ENCODE measurements at regions not wholly inside any gene's neighbourhood (a gene's known extent, or its start where the extent isn't known, plus 50 kb on each side); places are given as distances from the start of the nearest gene placed in this dataset.
A peak's percentile ranks its signal among the peaks of the same experiment; 100 is the strongest.

DNA sequence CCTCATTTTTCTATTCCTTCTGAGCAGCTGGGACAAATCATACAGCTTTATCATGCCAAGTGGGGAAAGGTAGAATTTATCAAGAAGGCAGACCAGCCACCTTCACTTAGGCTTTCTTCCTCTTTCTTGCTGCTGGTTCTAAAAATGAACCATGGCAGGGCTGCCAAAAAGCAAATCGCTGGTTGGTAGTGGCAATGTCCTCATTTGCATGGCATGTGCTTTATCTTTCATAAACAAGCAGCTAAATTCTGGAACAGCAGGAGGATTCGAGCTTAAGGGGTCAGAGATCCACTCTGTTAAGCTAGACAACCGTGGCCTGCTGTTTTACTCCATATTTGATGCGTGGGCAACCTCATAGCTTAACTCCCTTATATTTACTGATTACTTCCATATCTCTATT lies 91.3 kb downstream of the RPE65 start:
- peak overlapping the region in 6 of 8 donors; percentile 35 to 78 (median 64) for H3K4me3 Mint-ChIP-seq
- ATAC-seq (ENCODE audit: low read depth in 2 of 2) (peak; percentile 73 to 83), DNase-seq (peak; percentile 11)
- H3K27me3 Mint-ChIP-seq = peaks cover 5 to 7% (median 5%) of the 10 kb centered on the region in 3 donors
- peak overlapping the region in 5 of 6 donors; percentile 50 to 87 (median 79) for H3K27ac Mint-ChIP-seq
- H3K36me3 Mint-ChIP-seq = peaks cover 0 to 4% of the 10 kb centered on the region in 2 donors
- peaks cover 2 to 8% (median 5%) of the 10 kb centered on the region in 7 donors for H3K9me3 Mint-ChIP-seq
- H3K4me1 Mint-ChIP-seq = peaks cover 16 to 24% (median 22%) of the 10 kb centered on the region in 3 donors

DNA sequence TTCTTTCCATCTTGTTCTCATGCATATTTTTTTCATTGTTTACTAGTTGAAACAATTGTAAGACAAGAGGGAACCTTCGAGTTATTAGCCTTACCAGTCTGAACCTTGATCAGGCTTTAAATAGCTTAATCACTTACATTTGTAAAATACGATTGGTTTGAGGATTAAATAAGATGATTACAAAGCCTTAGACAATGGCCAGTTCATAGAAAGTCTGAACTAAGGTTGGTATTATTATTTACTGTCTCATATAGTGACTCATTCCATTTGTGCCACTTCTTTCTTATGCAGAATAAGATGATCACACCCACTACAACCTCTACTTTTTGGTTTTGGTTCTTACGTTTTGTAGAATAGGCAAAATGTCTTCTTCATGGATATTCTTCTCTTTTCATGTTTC lies 94.1 kb downstream of the RPE65 start:
- no peak for ATAC-seq (ENCODE audit: low read depth in 2 of 2)
- Mint-ChIP-seq H3K36me3 (no peaks in the 10 kb centered on the region), H3K4me3 (no peak overlapping the region), H3K9me3 (peaks cover 0 to 22% (median 9%) of the 10 kb centered on the region in 7 donors), H3K27me3 (no peaks in the 10 kb centered on the region), H3K27ac (no peak overlapping the region), H3K4me1 (peaks cover 19 to 35% (median 30%) of the 10 kb centered on the region in 3 donors)
- no peak for DNase-seq

DNA sequence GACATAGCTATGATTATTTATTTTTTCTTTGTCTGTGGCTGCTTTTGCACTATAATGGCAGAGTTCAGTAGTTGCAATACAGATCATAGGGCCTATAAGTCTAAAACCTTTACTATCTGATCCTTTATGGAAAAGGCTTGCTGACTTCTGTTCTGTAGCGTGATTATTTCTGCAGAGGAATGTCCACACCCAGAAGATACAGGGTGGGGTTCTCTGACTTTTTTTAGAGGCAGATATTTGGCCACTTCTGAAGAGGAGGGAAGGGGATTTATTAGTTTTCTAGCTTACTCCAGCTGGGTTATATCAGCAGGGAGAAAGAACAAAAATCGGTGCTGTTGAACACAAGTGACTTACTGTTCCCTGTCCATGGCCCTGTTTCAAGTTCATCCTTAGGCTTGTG lies 97.6 kb downstream of the RPE65 start:
- ATAC-seq (ENCODE audit: low read depth in 2 of 2) (no peak), DNase-seq (no peak)
- H3K9me3 Mint-ChIP-seq = peaks cover 0 to 32% (median 12%) of the 10 kb centered on the region in 7 donors
- H3K4me1 Mint-ChIP-seq = peaks cover 4 to 28% (median 11%) of the 10 kb centered on the region in 3 donors
- H3K4me3 Mint-ChIP-seq = no peak overlapping the region
- H3K36me3 Mint-ChIP-seq = peaks cover 6 to 10% of the 10 kb centered on the region in 2 donors
- H3K27me3 Mint-ChIP-seq = no peaks in the 10 kb centered on the region
- peak overlapping the region in 1 of 6 donors; percentile 14 for H3K27ac Mint-ChIP-seq

DNA sequence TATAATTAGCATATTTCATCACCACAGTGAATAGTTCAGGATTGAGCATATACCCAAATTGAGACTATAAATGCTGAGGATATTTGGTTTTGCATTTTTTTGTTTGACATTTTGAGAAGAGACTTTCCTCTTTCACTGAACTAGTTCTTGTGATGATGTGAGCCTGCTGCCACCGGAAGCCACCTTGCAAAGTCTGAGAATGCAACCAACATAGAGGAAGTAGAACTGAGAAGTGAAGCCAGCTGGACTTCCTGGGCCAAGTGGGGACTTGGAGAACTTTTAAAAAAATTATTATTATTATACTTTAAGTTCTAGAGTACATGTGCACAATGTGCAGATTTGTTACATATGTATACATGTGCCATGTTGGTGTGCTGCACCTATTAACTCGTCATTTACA lies 102.3 kb downstream of the RPE65 start:
- Mint-ChIP-seq H3K4me3 (peak overlapping the region in 6 of 8 donors; percentile 6 to 72 (median 51)), H3K36me3 (peaks cover 6 to 10% of the 10 kb centered on the region in 2 donors), H3K4me1 (peaks cover 0 to 34% (median 8%) of the 10 kb centered on the region in 3 donors), H3K9me3 (peaks cover 0 to 15% (median 2%) of the 10 kb centered on the region in 7 donors), H3K27ac (peak overlapping the region; percentile 36 to 94 (median 75)), H3K27me3 (no peaks in the 10 kb centered on the region)
- ATAC-seq (ENCODE audit: low read depth in 2 of 2) (peak; percentile 99 to 100), DNase-seq (peak; percentile 62)

DNA sequence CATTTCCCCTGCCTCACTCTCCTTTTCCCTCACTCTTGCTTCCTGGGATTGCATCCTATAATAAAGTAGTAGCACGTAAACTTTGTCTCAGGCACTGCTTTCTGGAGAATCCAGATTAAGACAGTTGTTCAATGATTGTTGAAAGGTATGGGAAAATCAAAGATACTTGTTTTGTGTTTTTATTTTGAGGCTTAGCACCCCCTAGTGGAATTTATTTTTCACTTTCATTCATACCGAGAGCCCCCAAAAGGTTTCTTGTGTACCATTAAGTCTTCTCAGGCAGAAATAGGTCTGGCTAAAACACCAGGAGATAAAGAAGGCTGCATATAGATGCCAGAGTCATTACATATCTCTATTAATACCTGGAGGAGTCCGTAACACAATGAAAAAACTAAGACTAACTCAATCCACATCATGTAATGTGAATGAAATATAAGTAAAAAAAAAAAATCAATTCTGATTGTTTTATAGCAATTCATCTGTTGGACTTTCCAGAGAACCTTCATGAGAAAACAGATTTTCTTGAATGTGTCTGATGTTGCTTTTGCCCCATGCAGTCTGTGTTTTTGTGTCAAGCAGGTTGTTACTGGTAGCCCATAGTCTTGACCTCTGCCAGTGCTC lies 103.5 kb downstream of the RPE65 start:
- Mint-ChIP-seq H3K4me3 (no peak overlapping the region), H3K4me1 (peaks cover 0 to 34% (median 6%) of the 10 kb centered on the region in 3 donors), H3K36me3 (peaks cover 6 to 10% of the 10 kb centered on the region in 2 donors), H3K27me3 (no peaks in the 10 kb centered on the region), H3K27ac (peak overlapping the region in 3 of 6 donors; percentile 11 to 66 (median 47)), H3K9me3 (peaks cover 0 to 15% (median 2%) of the 10 kb centered on the region in 7 donors)
- no peak for ATAC-seq (ENCODE audit: low read depth in 2 of 2)
- DNase-seq = no peak

DNA sequence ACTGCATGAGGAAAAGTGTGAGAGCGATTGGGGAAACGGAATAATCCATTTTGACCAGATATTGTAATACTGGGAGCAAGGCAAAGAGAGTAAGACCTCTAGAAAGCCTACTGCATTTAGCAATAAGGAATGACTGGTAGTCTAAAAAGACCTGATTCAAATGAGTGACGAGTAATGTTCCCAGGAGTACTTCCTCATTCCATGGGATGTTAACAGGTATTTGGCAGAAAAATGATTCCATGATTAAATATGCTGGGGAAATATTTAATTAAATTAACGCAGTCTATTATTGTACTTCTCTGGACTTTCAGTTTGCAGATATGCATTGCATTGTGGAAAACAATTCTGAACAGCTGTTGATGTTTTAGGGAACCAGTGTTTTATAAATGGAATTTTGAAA lies 105.5 kb downstream of the RPE65 start:
- ATAC-seq (ENCODE audit: low read depth in 2 of 2) = no peak
- no peak overlapping the region for H3K4me3 Mint-ChIP-seq
- no peak overlapping the region for H3K27ac Mint-ChIP-seq
- peaks cover 3 to 11% of the 10 kb centered on the region in 2 donors for H3K36me3 Mint-ChIP-seq
- no peak for DNase-seq
- peaks cover 0 to 11% (median 2%) of the 10 kb centered on the region in 7 donors for H3K9me3 Mint-ChIP-seq
- peaks cover 0 to 20% (median 9%) of the 10 kb centered on the region in 3 donors for H3K27me3 Mint-ChIP-seq
- H3K4me1 Mint-ChIP-seq = peaks cover 0 to 29% (median 6%) of the 10 kb centered on the region in 3 donors

DNA sequence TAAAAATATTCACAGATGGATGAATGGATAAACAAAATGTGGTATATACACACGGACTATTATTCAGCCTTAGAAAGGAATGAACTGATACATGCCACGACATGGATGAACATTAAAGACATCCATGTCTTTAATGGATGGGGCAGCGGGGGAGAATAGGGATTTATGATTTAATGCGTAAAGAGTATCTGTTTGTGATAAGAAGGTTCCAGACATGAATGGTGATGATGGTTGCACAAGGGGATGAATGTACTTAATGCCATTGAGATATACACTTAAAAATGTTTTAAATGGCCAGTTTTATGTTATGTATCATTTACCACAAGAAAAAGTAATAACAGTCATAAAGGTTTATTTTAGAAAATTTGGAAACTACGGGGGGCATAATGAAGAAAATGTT lies 108.6 kb upstream of the WLS start:
- Mint-ChIP-seq H3K36me3 (peaks cover 0 to 3% of the 10 kb centered on the region in 2 donors), H3K27me3 (peaks cover 0 to 20% (median 18%) of the 10 kb centered on the region in 3 donors), H3K4me1 (peaks cover 0 to 6% (median 3%) of the 10 kb centered on the region in 3 donors), H3K9me3 (peaks cover 0 to 1% (median 0%) of the 10 kb centered on the region in 7 donors), H3K27ac (no peak overlapping the region), H3K4me3 (no peak overlapping the region)
- DNase-seq (no peak), ATAC-seq (ENCODE audit: low read depth in 2 of 2) (no peak)

DNA sequence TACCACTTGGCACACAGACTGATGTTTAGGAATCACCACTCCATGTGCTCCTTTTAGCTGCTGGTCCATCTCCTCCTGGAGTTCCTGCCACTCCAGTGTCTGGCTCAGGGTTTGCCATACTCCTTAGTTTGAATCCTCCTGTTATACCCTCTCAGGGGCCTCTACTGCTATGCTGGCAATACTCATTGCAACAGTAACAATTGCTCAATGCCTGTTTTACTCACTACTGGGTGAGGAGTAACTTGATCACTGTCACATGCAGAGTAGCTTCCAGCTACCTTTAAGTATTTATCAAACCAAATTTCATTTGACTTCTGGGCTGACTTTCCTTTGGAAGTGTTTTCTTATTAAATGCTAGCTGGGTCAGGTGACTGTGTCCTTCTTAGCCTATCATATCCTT lies 107.2 kb upstream of the WLS start:
- ATAC-seq (ENCODE audit: low read depth in 2 of 2) (no peak), DNase-seq (no peak)
- Mint-ChIP-seq H3K27ac (no peak overlapping the region), H3K4me1 (peaks cover 0 to 6% (median 2%) of the 10 kb centered on the region in 3 donors), H3K9me3 (peaks cover 0 to 4% (median 0%) of the 10 kb centered on the region in 7 donors), H3K27me3 (peaks cover 0 to 20% (median 19%) of the 10 kb centered on the region in 3 donors), H3K36me3 (peaks cover 0 to 3% of the 10 kb centered on the region in 2 donors), H3K4me3 (no peak overlapping the region)

DNA sequence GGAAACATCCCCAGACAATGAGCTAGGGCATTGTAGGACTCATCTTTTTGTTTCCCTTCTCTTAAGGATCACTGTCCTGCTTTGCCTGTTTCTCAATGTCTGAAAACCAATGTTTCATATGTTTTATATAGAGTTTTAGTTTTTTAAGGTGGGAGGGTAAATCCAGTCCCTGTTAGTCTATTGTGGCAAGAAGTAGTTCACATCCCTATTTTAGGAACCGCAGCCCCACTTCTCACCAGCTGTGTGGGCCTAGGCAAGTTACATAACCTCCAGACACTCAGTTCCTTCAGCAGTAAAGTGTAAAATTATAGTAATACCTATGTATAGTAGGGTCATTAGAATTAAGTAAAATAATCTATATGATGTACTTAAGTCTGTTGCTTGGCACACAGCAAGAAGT lies 105.8 kb upstream of the WLS start:
- H3K9me3 Mint-ChIP-seq = peaks cover 0 to 5% (median 2%) of the 10 kb centered on the region in 7 donors
- no peak overlapping the region for H3K27ac Mint-ChIP-seq
- H3K4me1 Mint-ChIP-seq = peaks cover 0 to 6% (median 0%) of the 10 kb centered on the region in 3 donors
- H3K27me3 Mint-ChIP-seq = peaks cover 3 to 27% (median 27%) of the 10 kb centered on the region in 3 donors
- ATAC-seq (ENCODE audit: low read depth in 2 of 2) (no peak), DNase-seq (no peak)
- no peak overlapping the region for H3K4me3 Mint-ChIP-seq
- peaks cover 0 to 3% of the 10 kb centered on the region in 2 donors for H3K36me3 Mint-ChIP-seq

DNA sequence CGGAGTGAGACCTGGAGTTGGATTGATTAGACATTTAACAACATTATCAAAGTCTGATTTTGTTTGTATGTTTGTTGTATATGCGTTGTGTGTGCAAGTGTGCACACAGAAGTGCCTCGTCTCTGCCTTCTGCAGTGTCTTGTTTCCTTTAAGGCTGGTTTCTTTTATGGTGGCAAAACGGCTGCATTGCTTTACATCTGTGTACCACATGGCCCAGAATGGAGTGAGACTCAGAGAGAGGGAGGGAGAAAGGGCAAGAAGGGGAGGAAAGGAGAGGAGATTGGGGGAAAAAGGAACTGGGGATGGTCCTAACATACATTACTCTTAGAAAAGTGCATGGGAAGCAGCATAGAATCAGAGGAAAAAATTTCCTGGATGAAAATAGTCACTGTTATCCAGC lies 99.7 kb upstream of the WLS start:
- H3K36me3 Mint-ChIP-seq = no peaks in the 10 kb centered on the region
- ATAC-seq (ENCODE audit: low read depth in 2 of 2) (no peak), DNase-seq (no peak)
- H3K4me1 Mint-ChIP-seq = no peaks in the 10 kb centered on the region
- H3K27ac Mint-ChIP-seq = no peak overlapping the region
- H3K27me3 Mint-ChIP-seq = peaks cover 8 to 37% (median 8%) of the 10 kb centered on the region in 3 donors
- no peak overlapping the region for H3K4me3 Mint-ChIP-seq
- peaks cover 0 to 7% (median 4%) of the 10 kb centered on the region in 7 donors for H3K9me3 Mint-ChIP-seq

DNA sequence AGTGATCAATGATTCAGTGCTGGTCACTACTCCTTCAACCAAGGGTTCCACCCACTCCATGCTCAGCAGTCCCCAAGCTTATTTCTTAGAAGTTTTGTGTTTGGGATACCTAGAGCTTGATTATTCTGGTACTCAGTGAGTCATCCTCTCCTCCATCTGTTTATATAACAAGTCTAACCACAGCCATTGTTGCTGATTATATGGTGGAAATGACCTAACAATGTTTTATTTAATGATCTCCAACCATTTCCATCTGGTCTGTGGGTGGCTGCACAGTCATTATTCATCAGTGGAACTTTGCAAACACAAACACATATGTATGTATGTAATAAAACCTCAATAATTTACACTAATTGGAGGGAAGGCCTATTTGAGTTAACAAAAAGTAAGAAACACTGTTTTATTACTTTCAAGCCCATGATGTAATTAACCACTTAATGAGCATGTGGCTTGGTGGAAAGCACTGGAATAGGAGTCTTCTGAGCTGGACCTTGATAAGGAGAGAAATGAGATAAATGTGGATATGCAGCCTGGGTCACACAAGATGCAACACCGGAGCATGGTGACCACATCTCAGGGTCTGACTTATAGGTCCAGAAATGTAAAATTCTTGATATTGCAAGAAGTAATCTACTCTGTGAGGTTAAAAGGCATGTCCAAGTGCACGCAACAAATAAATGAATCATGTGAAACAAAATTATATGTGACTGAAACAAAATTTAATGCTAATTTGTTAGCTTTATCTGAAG lies 99.0 kb upstream of the WLS start:
- no peak overlapping the region for H3K27ac Mint-ChIP-seq
- H3K4me3 Mint-ChIP-seq = no peak overlapping the region
- ATAC-seq (ENCODE audit: low read depth in 2 of 2) (no peak), DNase-seq (no peak)
- H3K9me3 Mint-ChIP-seq = peaks cover 0 to 7% (median 4%) of the 10 kb centered on the region in 7 donors
- H3K27me3 Mint-ChIP-seq = peaks cover 8 to 31% (median 8%) of the 10 kb centered on the region in 3 donors
- no peaks in the 10 kb centered on the region for H3K36me3 Mint-ChIP-seq
- no peaks in the 10 kb centered on the region for H3K4me1 Mint-ChIP-seq

DNA sequence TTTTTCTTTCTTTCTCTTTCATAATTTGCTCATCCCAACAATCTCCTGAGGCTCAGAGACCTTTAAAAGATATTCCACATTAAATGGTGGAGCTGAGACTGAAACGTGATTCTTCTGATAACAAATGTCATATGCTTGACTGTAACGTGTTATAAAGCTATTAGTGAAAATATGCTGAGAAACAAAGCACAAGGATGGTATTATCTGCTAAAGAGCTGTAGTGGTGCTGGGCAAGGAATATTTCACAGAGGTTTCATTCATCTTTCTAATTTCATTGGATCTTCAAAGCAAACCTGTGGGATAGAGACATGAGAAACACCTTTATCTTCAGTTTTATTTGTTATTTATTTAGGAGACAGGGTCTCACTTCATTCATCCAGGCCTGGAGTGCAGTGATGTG lies 98.1 kb upstream of the WLS start:
- no peak for ATAC-seq (ENCODE audit: low read depth in 2 of 2)
- no peaks in the 10 kb centered on the region for H3K4me1 Mint-ChIP-seq
- no peak for DNase-seq
- H3K36me3 Mint-ChIP-seq = no peaks in the 10 kb centered on the region
- H3K4me3 Mint-ChIP-seq = no peak overlapping the region
- peaks cover 8 to 27% (median 8%) of the 10 kb centered on the region in 3 donors for H3K27me3 Mint-ChIP-seq
- no peak overlapping the region for H3K27ac Mint-ChIP-seq
- H3K9me3 Mint-ChIP-seq = peaks cover 0 to 7% (median 4%) of the 10 kb centered on the region in 7 donors

DNA sequence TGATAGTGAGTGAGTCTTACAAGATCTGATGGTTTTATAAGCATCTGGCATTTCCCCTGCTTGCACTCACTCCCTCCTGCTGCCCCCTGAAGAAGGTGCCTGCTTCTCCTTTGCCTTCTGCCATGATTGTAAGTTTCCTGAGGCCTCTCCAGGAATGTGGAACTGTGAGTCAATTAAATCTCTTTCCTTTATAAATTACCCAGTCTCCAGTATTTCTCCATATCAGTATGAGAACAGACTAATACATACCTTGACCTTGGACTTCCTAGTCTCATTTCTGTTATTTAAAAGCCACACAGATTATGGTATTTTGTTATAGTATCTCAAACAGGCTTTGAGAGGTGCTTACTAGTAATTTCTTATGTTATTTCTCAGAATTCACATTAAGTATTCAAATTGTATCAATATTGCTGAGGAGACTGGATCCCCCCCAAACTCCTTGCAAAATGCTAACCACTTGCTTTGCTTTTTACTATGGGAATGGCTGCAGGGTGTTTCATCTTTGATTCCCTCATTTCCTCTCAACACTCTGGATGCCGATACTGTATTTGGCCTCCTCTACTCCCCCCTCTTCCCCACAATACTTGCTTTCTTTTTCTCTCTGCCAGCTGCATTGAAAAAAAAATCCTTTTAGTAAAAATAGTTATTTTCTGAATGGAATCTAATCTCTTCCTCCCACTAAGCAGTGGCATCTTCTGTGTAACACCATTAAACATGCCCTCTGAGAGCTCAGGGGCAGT lies 96.9 kb upstream of the WLS start:
- H3K4me3 Mint-ChIP-seq = no peak overlapping the region
- H3K27ac Mint-ChIP-seq = no peak overlapping the region
- peaks cover 5 to 25% (median 8%) of the 10 kb centered on the region in 3 donors for H3K27me3 Mint-ChIP-seq
- ATAC-seq (ENCODE audit: low read depth in 2 of 2) = no peak
- no peak for DNase-seq
- H3K36me3 Mint-ChIP-seq = no peaks in the 10 kb centered on the region
- peaks cover 0 to 5% (median 2%) of the 10 kb centered on the region in 7 donors for H3K9me3 Mint-ChIP-seq
- no peaks in the 10 kb centered on the region for H3K4me1 Mint-ChIP-seq
